ENCODE measurements at regions not wholly inside any gene's neighbourhood (a gene's known extent, or its start where the extent isn't known, plus 50 kb on each side); places are given as distances from the start of the nearest gene placed in this dataset.

- no peak for DNase-seq (ENCODE audit: low spot score in 2 of 2)
- no peak for TF ChIP-seq CTCF (IDR thresholded peaks at IDR 0.05)
- no peak for TF ChIP-seq EP300 (IDR thresholded peaks at IDR 0.05)
- TF ChIP-seq POLR2A (IDR thresholded peaks at IDR 0.05), result no peak
- no peak overlapping the region for H3K27ac ChIP-seq
- H3K9me3 ChIP-seq, result no peaks in the 10 kb centered on the region
- WGBS, 2 donors, result 55 to 65% methylated on average over 3 of the region's 3 CpGs
- H3K36me3 ChIP-seq, result no peaks in the 10 kb centered on the region
- H3K27me3 ChIP-seq, result no peaks in the 10 kb centered on the region
- H3K4me1 ChIP-seq, result no peaks in the 10 kb centered on the region
- no peak overlapping the region for H3K4me3 ChIP-seq
Observed at GRCh38 chr6:152854086-152854795, 103.6 kb downstream of the VIP start.

- Histone ChIP-seq H3K9me3 (no peaks in the 10 kb centered on the region), H3K36me3 (no peaks in the 10 kb centered on the region), H3K4me1 (no peaks in the 10 kb centered on the region), H3K27ac (no peak overlapping the region), H3K27me3 (no peaks in the 10 kb centered on the region), H3K4me3 (no peak overlapping the region)
- 58 to 68% methylated on average over 2 of the region's 2 CpGs for WGBS, 2 donors
- no peak for DNase-seq (ENCODE audit: low spot score in 2 of 2)
- TF ChIP-seq POLR2A (IDR thresholded peaks at IDR 0.05) (no peak), EP300 (IDR thresholded peaks at IDR 0.05) (no peak), CTCF (IDR thresholded peaks at IDR 0.05) (no peak)
Observed at GRCh38 chr6:152858141-152858540, 107.5 kb downstream of the VIP start.

- Histone ChIP-seq H3K4me1 (no peaks in the 10 kb centered on the region), H3K27ac (no peak overlapping the region)
- DNase-seq (ENCODE audit: low spot score in 2 of 2), result no peak
Observed at GRCh38 chr6:152859225-152859624, 108.6 kb downstream of the VIP start.

GRCh38 chr6:152863618-152864326 is 113.2 kb downstream of the VIP start:
- Histone ChIP-seq H3K9me3 (no peaks in the 10 kb centered on the region), H3K27me3 (no peaks in the 10 kb centered on the region), H3K27ac (no peak overlapping the region), H3K4me3 (no peak overlapping the region), H3K36me3 (no peaks in the 10 kb centered on the region), H3K4me1 (no peaks in the 10 kb centered on the region)
- DNase-seq (ENCODE audit: low spot score in 2 of 2), result peak; percentile 42 to 91
- TF ChIP-seq EP300 (IDR thresholded peaks at IDR 0.05), result no peak
- TF ChIP-seq CTCF (IDR thresholded peaks at IDR 0.05), result peak; percentile 49 to 70 (median 67)
- no peak for TF ChIP-seq POLR2A (IDR thresholded peaks at IDR 0.05)
- WGBS, 2 donors, result 56 to 60% methylated on average over 10 of the region's 10 CpGs

More at GRCh38 chr6:152859225-152859624, 108.6 kb downstream of the VIP start:
- TF ChIP-seq EP300 (IDR thresholded peaks at IDR 0.05), result no peak
- TF ChIP-seq CTCF (IDR thresholded peaks at IDR 0.05), result no peak
- TF ChIP-seq POLR2A (IDR thresholded peaks at IDR 0.05), result no peak
- H3K9me3 ChIP-seq, result no peaks in the 10 kb centered on the region
- WGBS, 2 donors, result 57 to 61% methylated on average over 6 of the region's 6 CpGs
- no peak overlapping the region for H3K4me3 ChIP-seq
- no peaks in the 10 kb centered on the region for H3K27me3 ChIP-seq
- no peaks in the 10 kb centered on the region for H3K36me3 ChIP-seq

GRCh38 chr6:152874267-152874666 is 108.6 kb downstream of the FBXO5 start:
- no peak for DNase-seq (ENCODE audit: low spot score in 2 of 2)
- Histone ChIP-seq H3K4me1 (no peaks in the 10 kb centered on the region), H3K4me3 (no peak overlapping the region), H3K36me3 (no peaks in the 10 kb centered on the region), H3K9me3 (no peaks in the 10 kb centered on the region), H3K27ac (no peak overlapping the region), H3K27me3 (no peaks in the 10 kb centered on the region)
- WGBS, 2 donors, result 82 to 86% methylated on average over 5 of the region's 5 CpGs
- no peak for TF ChIP-seq EP300 (IDR thresholded peaks at IDR 0.05)
- no peak for TF ChIP-seq POLR2A (IDR thresholded peaks at IDR 0.05)
- no peak for TF ChIP-seq CTCF (IDR thresholded peaks at IDR 0.05)
